ENCODE measurements at regions not wholly inside any gene's neighbourhood (a gene's known extent, or its start where the extent isn't known, plus 50 kb on each side); places are given as distances from the start of the nearest gene placed in this dataset.

GRCh38 chr2:223532712-223533111, 69.4 kb downstream of the SCG2 start:
- DNase-seq: no peak

- DNase-seq: no peak
Observed at GRCh38 chr2:223536546-223536945, 65.6 kb downstream of the SCG2 start.

GRCh38 chr2:223537115-223537514, 65.0 kb downstream of the SCG2 start:
- DNase-seq: no peak

GRCh38 chr2:223537651-223538601, 64.2 kb downstream of the SCG2 start:
- DNase-seq: peak; percentile 31

- peak; percentile 53 for DNase-seq
Observed at GRCh38 chr2:223538920-223539440, 63.2 kb downstream of the SCG2 start.

- no peak for DNase-seq
Observed at GRCh38 chr2:223541546-223541945, 60.6 kb downstream of the SCG2 start.

GRCh38 chr2:223542501-223542900, 59.7 kb downstream of the SCG2 start:
- DNase-seq: no peak

GRCh38 chr2:223545406-223545805, 56.8 kb downstream of the SCG2 start:
- DNase-seq: no peak

- no peak for DNase-seq
Observed at GRCh38 chr2:223545830-223546229, 56.3 kb downstream of the SCG2 start.

All from right hindlimb (tissue), 1 donor.